HG03558 (cell line): ENCODE measurements at regions not wholly inside any gene's neighbourhood (a gene's known extent, or its start where the extent isn't known, plus 50 kb on each side); places are given as distances from the start of the nearest gene placed in this dataset.

ENCODE experiments used
- ATAC-seq: cut with Tn5 transposase; IDR thresholded peaks from one replicate; pipeline ENCODE4 v1.9.1; 2021; ENCODE audit warnings: moderate number of reproducible peaks; ENCODE audit not compliant: unreplicated experiment; ENCODE audit errors: extremely low read depth

GRCh38 chr5:96577909-96578308, 84.3 kb upstream of the CAST start:
- no peak for ATAC-seq

GRCh38 chr5:96579711-96580110, 82.5 kb upstream of the CAST start:
- ATAC-seq = no peak

GRCh38 chr5:96582343-96582742, 79.8 kb upstream of the CAST start:
- ATAC-seq = no peak

GRCh38 chr5:96584712-96585111, 77.5 kb upstream of the CAST start:
- no peak for ATAC-seq

- no peak for ATAC-seq
Measured at GRCh38 chr5:96588539-96588938, 73.6 kb upstream of the CAST start.

- no peak for ATAC-seq
Measured at GRCh38 chr5:96590796-96591195, 71.4 kb upstream of the CAST start.

- ATAC-seq = no peak
Measured at GRCh38 chr5:96595300-96596090, 66.7 kb upstream of the CAST start.

GRCh38 chr5:96597438-96598020, 64.6 kb upstream of the CAST start:
- ATAC-seq = no peak

GRCh38 chr5:96601200-96601599, 61.0 kb upstream of the CAST start:
- no peak for ATAC-seq

- peak; percentile 63 for ATAC-seq
Measured at GRCh38 chr5:96601715-96602244, 60.4 kb upstream of the CAST start.

GRCh38 chr5:96602776-96603175, 59.4 kb upstream of the CAST start:
- no peak for ATAC-seq

- no peak for ATAC-seq
Measured at GRCh38 chr5:96605144-96605837, 56.9 kb upstream of the CAST start.

- ATAC-seq = no peak
Measured at GRCh38 chr5:96609369-96609768, 52.8 kb upstream of the CAST start.

- ATAC-seq = no peak
Measured at GRCh38 chr5:96610747-96611146, 51.4 kb upstream of the CAST start.

- no peak for ATAC-seq
Measured at GRCh38 chr5:96611946-96612345, 50.2 kb upstream of the CAST start.
